Epithelial cell of proximal tubule (primary cell): ENCODE measurements at regions not wholly inside any gene's neighbourhood (a gene's known extent, or its start where the extent isn't known, plus 50 kb on each side); places are given as distances from the start of the nearest gene placed in this dataset.
"Not testable (repeated sequence)": the region's sequence is repeated elsewhere in the genome, so short reads cannot be mapped to it uniquely, and the experiment has no call there.

ENCODE experiments used
- DNase-seq: peaks from one replicate; pipeline ENCODE4 v3.0.0-alpha.2; 2011; ENCODE audit warnings: low read depth
- H3K4me3 ChIP-seq: 2 replicates; pipeline ENCODE4 v1.5.1; 2011; ENCODE audit warnings: low read depth, mild to moderate bottlenecking, low read length
- CTCF ChIP-seq: conservative IDR thresholded peaks from 2 replicates; pipeline ENCODE4 v1.5.1; 2012; ENCODE audit warnings: low read depth, mild to moderate bottlenecking, low read length

DNA sequence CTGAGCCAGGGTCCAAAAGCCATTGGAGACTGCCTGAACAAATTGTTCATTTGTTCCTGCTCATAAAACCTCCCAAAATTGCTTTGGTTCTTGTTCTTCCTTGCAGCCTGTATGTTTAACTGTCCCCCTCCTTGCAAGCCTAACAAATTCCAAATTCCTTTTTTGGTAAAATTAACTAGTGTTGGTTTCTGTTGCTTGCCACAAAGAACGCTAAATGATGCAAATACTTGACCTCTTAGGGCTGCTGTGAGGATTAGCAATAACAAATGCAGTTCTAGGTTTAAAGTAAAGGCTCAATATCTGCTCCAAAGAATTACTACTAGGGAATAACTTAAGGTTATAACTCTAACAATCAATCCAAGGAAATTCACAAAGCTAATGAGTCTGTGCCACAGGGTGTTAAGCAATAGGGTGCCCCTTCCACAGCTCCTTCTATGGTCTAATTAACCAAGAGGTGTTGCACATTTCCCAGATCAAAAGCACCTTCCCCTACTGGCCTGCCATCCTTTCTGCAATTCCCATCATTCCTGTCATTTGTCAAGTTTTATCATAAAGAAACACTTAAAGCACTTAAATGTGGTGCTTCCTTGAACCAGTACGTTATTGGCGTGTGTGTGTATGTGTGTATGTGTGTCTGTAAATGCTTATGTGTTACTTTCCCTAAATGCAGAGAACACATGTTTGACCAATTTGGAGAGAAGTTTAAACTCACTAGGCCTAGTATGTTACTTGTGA is 110.2 kb downstream of the RAP2A start:
- no peak for DNase-seq
- no peak overlapping the region for H3K4me3 ChIP-seq
- no peak for TF ChIP-seq CTCF

GRCh38 chr13:97544971-97545499 is 111.1 kb downstream of the RAP2A start:
- H3K4me3 ChIP-seq, DNase-seq: not testable (repeated sequence)

DNA sequence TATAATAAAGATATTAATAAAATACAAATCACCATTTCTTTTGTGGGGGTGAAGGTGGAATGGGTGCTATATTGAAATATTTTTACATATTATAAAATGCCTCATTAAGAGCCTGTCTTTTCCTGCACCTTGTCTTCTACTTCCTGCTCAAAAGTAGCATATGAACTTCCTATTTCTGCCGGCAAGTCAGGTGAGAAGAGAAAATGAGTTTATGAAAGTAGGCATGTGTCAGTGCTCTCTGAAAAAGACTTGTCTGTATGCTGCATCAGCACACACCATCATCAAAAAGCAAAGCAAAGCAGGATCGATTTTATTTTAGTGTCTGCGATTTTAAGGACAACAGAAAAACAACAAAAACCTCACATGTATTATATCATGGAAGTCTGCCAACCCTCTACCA is 114.2 kb downstream of the RAP2A start:
- TF ChIP-seq CTCF = no peak
- DNase-seq = no peak
- no peak overlapping the region for H3K4me3 ChIP-seq

DNA sequence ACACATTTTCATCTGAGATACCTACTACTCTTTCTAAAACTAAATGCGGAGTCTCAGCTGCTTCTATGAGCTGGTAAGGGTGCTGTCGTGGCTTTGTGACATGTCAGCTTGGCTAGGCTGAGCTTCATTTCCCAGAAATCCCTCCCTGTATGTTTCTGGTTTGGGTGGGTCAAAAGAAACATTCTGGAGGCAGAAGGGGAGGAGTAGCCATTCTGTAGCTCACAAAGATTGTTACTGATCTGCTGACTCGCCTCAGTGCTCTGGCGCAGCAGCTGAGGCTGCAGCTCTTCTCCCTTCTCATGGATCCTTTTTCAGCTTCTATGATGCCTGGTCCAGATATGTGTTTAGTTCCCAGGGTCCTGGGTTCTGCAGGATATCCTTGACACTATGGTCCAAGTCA is 114.7 kb downstream of the RAP2A start:
- no peak overlapping the region for H3K4me3 ChIP-seq
- no peak for DNase-seq
- TF ChIP-seq CTCF = no peak

DNA sequence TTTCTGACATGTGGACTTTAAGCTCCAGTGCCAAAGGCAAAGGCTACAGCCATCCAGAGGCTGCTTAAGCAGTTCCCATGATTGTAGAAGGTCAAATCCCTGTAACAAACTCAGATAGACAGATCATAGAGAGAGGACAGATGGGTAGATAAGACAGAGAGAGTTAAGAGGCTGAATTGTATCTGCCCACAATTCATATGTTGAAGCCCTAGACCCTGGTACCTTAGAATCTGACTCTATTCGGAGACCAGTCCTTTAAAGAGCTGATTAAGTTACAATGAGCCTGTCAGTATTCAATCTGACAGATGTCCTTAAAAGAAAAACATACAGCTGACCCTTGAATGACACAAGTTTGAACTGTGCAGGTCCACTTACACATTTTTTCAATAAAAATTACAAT is 115.2 kb downstream of the RAP2A start:
- no peak for DNase-seq
- no peak for TF ChIP-seq CTCF

GRCh38 chr13:97554496-97554895 is 120.5 kb downstream of the RAP2A start:
- no peak for TF ChIP-seq CTCF
- no peak overlapping the region for H3K4me3 ChIP-seq
- no peak for DNase-seq

More for the DNA sequence above, 115.2 kb downstream of the RAP2A start:
- H3K4me3 ChIP-seq = no peak overlapping the region

DNA sequence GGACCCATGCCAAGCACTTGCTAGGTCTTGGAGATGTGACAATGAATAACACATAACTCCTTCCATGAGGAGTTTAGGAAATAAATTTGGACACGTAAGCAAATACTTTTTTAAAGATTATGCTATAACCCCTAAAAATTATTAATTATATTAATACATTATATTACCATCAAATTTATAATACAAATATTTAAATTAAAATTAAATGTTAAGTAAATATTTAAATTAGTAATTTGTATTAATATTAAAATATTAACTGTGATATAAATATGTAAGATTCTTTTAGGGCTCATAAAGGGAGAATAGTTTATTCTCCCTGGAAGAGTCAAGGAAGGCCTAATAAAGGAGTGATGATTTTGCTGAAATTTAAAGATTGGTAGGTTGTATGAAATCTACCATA is 121.1 kb downstream of the RAP2A start:
- H3K4me3 ChIP-seq = no peak overlapping the region
- TF ChIP-seq CTCF = no peak
- no peak for DNase-seq
